ENCODE measurements at regions not wholly inside any gene's neighbourhood (a gene's known extent, or its start where the extent isn't known, plus 50 kb on each side); places are given as distances from the start of the nearest gene placed in this dataset.

DNA sequence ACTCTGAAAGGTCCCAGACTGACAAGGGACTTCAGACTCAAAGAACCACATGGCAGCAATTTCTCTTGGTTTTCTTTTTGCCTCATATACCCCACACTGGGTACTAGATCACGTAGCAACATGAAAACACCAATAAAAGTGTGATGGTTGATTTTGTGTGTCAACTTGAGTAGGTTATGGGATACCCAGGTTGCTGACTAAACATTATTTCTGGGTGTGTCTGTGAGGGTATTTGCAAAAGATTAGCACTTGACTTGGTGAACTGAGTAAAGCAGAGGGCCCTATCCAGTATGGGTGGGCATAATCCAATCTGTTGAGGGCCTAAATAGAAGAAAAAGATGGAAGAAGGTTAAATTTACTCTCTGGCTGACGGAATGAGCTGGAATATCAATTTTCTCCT is 53.8 kb upstream of the ZNF618 start:
- TF ChIP-seq, protein P1, sequence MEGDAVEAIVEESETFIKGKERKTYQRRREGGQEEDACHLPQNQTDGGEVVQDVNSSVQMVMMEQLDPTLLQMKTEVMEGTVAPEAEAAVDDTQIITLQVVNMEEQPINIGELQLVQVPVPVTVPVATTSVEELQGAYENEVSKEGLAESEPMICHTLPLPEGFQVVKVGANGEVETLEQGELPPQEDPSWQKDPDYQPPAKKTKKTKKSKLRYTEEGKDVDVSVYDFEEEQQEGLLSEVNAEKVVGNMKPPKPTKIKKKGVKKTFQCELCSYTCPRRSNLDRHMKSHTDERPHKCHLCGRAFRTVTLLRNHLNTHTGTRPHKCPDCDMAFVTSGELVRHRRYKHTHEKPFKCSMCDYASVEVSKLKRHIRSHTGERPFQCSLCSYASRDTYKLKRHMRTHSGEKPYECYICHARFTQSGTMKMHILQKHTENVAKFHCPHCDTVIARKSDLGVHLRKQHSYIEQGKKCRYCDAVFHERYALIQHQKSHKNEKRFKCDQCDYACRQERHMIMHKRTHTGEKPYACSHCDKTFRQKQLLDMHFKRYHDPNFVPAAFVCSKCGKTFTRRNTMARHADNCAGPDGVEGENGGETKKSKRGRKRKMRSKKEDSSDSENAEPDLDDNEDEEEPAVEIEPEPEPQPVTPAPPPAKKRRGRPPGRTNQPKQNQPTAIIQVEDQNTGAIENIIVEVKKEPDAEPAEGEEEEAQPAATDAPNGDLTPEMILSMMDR (IDR thresholded peaks at IDR 0.05), result no peak
- no peak for TF ChIP-seq POLR2A (IDR thresholded peaks at IDR 0.05)
